ENCODE measurements at regions not wholly inside any gene's neighbourhood (a gene's known extent, or its start where the extent isn't known, plus 50 kb on each side); places are given as distances from the start of the nearest gene placed in this dataset.

DNA sequence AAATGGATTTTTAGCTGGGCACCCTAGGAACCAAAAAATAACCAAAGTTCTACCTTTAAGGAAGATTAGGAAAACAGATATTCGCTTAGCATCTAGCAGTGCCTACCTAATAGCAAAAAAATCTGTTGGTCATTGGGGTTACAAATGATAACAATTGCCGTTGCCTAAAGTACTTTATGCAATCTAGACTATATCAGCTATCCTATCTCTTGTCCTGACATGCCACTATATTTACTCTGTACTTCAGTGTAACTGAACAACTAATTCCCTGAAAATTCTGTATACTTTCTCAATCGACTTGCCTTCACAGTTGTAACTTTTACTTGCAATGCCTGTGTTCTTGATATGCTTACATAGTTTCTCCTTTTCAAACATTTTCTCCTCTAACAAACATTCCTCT is 282.9 kb upstream of the PCDH7 start:
- ChIA-PET CTCF (no interaction called here), POLR2A (no interaction called here)
- Histone ChIP-seq H3K36me3 (ENCODE audit: control insufficient read depth in 2 of 2, extremely low read depth in 1 of 2, insufficient read depth in 2 of 2, low read length in 2 of 2) (no peaks in the 10 kb centered on the region), H2AFZ (ENCODE audit: low read depth, low read length) (no peak overlapping the region), H4K20me1 (replicated peaks; ENCODE audit: control insufficient read depth, extremely low read depth, insufficient read depth, low read length) (no peaks in the 10 kb centered on the region), H3K9me1 (replicated peaks; ENCODE audit: control insufficient read depth, extremely low read depth, insufficient read depth, low read length) (no peaks in the 10 kb centered on the region), H3K27ac (ENCODE audit: insufficient read depth, low read depth, low read length) (no peak overlapping the region), H3K27me3 (ENCODE audit: control insufficient read depth in 2 of 2, insufficient read depth in 2 of 2, low read length in 2 of 2) (no peaks in the 10 kb centered on the region), H3K4me1 (ENCODE audit: control insufficient read depth, extremely low read depth, insufficient read depth, low read length) (no peaks in the 10 kb centered on the region), H3K9me3 (replicated peaks; ENCODE audit: control insufficient read depth, insufficient read depth, low read length) (no peaks in the 10 kb centered on the region), H3K9ac (replicated peaks; ENCODE audit: extremely low read depth, insufficient read depth, low read length) (no peak overlapping the region), H3K4me3 (replicated peaks in 1 of 3; ENCODE audit: insufficient read depth in 1 of 3, low read depth in 1 of 3, low read length in 3 of 3) (no peak overlapping the region), H3K79me2 (ENCODE audit: control insufficient read depth, insufficient read depth, low read length) (no peaks in the 10 kb centered on the region), H3K4me2 (ENCODE audit: insufficient read depth, low read length) (no peak overlapping the region)
- TF ChIP-seq, protein P1, sequence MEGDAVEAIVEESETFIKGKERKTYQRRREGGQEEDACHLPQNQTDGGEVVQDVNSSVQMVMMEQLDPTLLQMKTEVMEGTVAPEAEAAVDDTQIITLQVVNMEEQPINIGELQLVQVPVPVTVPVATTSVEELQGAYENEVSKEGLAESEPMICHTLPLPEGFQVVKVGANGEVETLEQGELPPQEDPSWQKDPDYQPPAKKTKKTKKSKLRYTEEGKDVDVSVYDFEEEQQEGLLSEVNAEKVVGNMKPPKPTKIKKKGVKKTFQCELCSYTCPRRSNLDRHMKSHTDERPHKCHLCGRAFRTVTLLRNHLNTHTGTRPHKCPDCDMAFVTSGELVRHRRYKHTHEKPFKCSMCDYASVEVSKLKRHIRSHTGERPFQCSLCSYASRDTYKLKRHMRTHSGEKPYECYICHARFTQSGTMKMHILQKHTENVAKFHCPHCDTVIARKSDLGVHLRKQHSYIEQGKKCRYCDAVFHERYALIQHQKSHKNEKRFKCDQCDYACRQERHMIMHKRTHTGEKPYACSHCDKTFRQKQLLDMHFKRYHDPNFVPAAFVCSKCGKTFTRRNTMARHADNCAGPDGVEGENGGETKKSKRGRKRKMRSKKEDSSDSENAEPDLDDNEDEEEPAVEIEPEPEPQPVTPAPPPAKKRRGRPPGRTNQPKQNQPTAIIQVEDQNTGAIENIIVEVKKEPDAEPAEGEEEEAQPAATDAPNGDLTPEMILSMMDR (IDR thresholded peaks at IDR 0.05; ENCODE audit: extremely low read depth in 1 of 2, insufficient read depth in 1 of 2, low read depth in 1 of 2, low read length in 2 of 2) = no peak
- TF ChIP-seq POLR2A (IDR thresholded peaks at IDR 0.05; ENCODE audit: low read depth, low read length) = no peak
- dilution Hi-C loops (cut with MboI; ENCODE audit: extremely low pct_ligation_motif_present, low sequenced_read_pairs) (no loop called here), intact Hi-C loops (cut with micrococcal nuclease) (no loop called here)
- FAIRE-seq (no peak), DNase-seq (ENCODE audit: low read depth, low spot score) (no peak)
- no TSS peak for BruUV-seq (replicated peaks)

DNA sequence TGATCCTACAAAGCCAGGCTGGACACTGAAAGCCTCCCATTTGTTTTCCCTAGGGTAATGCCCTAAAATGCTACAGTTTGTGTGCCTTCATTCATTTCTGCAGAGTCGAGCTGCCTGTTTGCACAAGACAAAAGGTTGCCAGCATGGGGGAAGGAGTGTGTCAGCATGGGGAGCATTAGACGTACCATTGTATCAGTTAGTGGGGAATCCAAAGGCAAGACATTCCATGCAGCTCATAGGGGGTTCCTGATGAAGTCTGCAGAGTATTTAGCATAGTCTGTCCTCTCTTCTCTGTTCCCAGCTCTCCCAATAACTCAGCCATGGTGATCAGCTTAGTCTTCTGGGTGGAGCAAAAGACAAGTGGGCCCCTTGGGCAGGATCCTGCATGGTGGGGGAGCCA is 276.9 kb upstream of the PCDH7 start:
- intact Hi-C loops (cut with micrococcal nuclease) (no loop called here), dilution Hi-C loops (cut with MboI; ENCODE audit: extremely low pct_ligation_motif_present, low sequenced_read_pairs) (no loop called here)
- H3K27ac ChIP-seq (ENCODE audit: insufficient read depth, low read depth, low read length) = no peak overlapping the region
- no peaks in the 10 kb centered on the region for H3K9me1 ChIP-seq (replicated peaks; ENCODE audit: control insufficient read depth, extremely low read depth, insufficient read depth, low read length)
- FAIRE-seq (no peak), DNase-seq (ENCODE audit: low read depth, low spot score) (no peak)
- no peaks in the 10 kb centered on the region for H3K27me3 ChIP-seq (ENCODE audit: control insufficient read depth in 2 of 2, insufficient read depth in 2 of 2, low read length in 2 of 2)
- no peak overlapping the region for H3K4me2 ChIP-seq (ENCODE audit: insufficient read depth, low read length)
- H2AFZ ChIP-seq (ENCODE audit: low read depth, low read length) = peak overlapping the region; percentile 24
- ChIA-PET CTCF (interaction anchor here (0.7 to 1.8 kb wide), 2 partner anchors 13 to 63 kb away, joined by 3 to 4 read pairs; no protein-coding TSS in a partner anchor), POLR2A (no interaction called here)
- no TSS peak for BruUV-seq (replicated peaks)
- no peaks in the 10 kb centered on the region for H3K79me2 ChIP-seq (ENCODE audit: control insufficient read depth, insufficient read depth, low read length)
- H3K9me3 ChIP-seq (replicated peaks; ENCODE audit: control insufficient read depth, insufficient read depth, low read length) = no peaks in the 10 kb centered on the region
- no peaks in the 10 kb centered on the region for H4K20me1 ChIP-seq (replicated peaks; ENCODE audit: control insufficient read depth, extremely low read depth, insufficient read depth, low read length)
- no peak overlapping the region for H3K4me3 ChIP-seq (replicated peaks in 1 of 3; ENCODE audit: insufficient read depth in 1 of 3, low read depth in 1 of 3, low read length in 3 of 3)
- TF ChIP-seq POLR2AphosphoS5 (IDR thresholded peaks at IDR 0.05; ENCODE audit: insufficient read depth, low read depth, low read length) = no peak
- no peak for TF ChIP-seq JUN (IDR thresholded peaks at IDR 0.05; ENCODE audit: borderline replicate concordance, insufficient read depth, insufficient read length, low read depth)
- no peak for TF ChIP-seq FOS (IDR thresholded peaks at IDR 0.05; ENCODE audit: borderline replicate concordance, insufficient read depth, low read length)
- TF ChIP-seq EZH2 (IDR thresholded peaks at IDR 0.05; ENCODE audit: borderline replicate concordance, low read depth, low read length, severe bottlenecking) = no peak
- TF ChIP-seq, protein P2, sequence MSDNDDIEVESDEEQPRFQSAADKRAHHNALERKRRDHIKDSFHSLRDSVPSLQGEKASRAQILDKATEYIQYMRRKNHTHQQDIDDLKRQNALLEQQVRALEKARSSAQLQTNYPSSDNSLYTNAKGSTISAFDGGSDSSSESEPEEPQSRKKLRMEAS (IDR thresholded peaks at IDR 0.05; ENCODE audit: insufficient read depth, insufficient read length) = no peak
- no peak for TF ChIP-seq POLR2A (IDR thresholded peaks at IDR 0.05; ENCODE audit: low read depth, low read length)
- no peaks in the 10 kb centered on the region for H3K36me3 ChIP-seq (ENCODE audit: control insufficient read depth in 2 of 2, extremely low read depth in 1 of 2, insufficient read depth in 2 of 2, low read length in 2 of 2)
- no peak overlapping the region for H3K9ac ChIP-seq (replicated peaks; ENCODE audit: extremely low read depth, insufficient read depth, low read length)
- H3K4me1 ChIP-seq (ENCODE audit: control insufficient read depth, extremely low read depth, insufficient read depth, low read length) = no peaks in the 10 kb centered on the region

All from endothelial cell of umbilical vein (primary cell).